ENCODE measurements at regions not wholly inside any gene's neighbourhood (a gene's known extent, or its start where the extent isn't known, plus 50 kb on each side); places are given as distances from the start of the nearest gene placed in this dataset.

DNA sequence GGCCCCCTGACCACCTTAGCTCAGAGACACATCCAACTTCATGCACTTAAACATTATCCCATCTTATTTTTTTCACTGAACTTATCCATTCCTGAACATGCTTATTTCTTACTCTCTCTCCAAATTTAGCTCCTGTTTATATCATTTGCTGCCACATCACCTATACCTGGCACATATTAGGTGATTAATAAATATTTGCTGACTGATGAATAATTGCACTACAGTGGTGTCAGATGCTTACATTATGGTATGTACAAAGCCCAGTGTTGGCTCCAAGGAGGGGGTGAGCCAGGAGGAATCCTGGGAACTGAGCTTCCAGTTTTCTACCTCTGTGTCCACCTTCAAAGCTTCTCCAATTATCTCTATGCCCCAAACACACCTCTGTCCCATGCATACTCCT is 124.0 kb upstream of the PMFBP1 start:
- Histone ChIP-seq H3K27ac (ENCODE audit: extremely low read depth, low read depth, low read length) (no peak overlapping the region), H3K36me3 (ENCODE audit: control insufficient read depth in 2 of 2, insufficient read depth in 1 of 2, low read length in 2 of 2) (no peaks in the 10 kb centered on the region), H3K4me3 (ENCODE audit: low read depth, low read length) (no peak overlapping the region), H3K4me1 (ENCODE audit: control insufficient read depth, insufficient read depth, low read length) (no peaks in the 10 kb centered on the region), H3K9me3 (ENCODE audit: control insufficient read depth, insufficient read depth, low read depth, low read length) (no peaks in the 10 kb centered on the region)
- TF ChIP-seq ZNF274 (IDR thresholded peaks at IDR 0.05; ENCODE audit: low read length) = no peak
- no peak for TF ChIP-seq ZNF274 (tag by site-specific recombination; IDR thresholded peaks at IDR 0.05; ENCODE audit: borderline replicate concordance)
- no peak for TF ChIP-seq ZNF169 (tag by site-specific recombination; IDR thresholded peaks at IDR 0.05)
- TF ChIP-seq ZNF664 (tag by site-specific recombination; IDR thresholded peaks at IDR 0.05) = no peak
- TF ChIP-seq ZNF394 (tag by site-specific recombination; IDR thresholded peaks at IDR 0.05; ENCODE audit: borderline replicate concordance) = no peak
- TF ChIP-seq, protein P1, sequence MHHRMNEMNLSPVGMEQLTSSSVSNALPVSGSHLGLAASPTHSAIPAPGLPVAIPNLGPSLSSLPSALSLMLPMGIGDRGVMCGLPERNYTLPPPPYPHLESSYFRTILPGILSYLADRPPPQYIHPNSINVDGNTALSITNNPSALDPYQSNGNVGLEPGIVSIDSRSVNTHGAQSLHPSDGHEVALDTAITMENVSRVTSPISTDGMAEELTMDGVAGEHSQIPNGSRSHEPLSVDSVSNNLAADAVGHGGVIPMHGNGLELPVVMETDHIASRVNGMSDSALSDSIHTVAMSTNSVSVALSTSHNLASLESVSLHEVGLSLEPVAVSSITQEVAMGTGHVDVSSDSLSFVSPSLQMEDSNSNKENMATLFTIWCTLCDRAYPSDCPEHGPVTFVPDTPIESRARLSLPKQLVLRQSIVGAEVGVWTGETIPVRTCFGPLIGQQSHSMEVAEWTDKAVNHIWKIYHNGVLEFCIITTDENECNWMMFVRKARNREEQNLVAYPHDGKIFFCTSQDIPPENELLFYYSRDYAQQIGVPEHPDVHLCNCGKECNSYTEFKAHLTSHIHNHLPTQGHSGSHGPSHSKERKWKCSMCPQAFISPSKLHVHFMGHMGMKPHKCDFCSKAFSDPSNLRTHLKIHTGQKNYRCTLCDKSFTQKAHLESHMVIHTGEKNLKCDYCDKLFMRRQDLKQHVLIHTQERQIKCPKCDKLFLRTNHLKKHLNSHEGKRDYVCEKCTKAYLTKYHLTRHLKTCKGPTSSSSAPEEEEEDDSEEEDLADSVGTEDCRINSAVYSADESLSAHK (tag by site-specific recombination; IDR thresholded peaks at IDR 0.05) = no peak
- TF ChIP-seq ZNF214 (tag by site-specific recombination; IDR thresholded peaks at IDR 0.05; ENCODE audit: borderline replicate concordance) = no peak
- TF ChIP-seq, protein P2, sequence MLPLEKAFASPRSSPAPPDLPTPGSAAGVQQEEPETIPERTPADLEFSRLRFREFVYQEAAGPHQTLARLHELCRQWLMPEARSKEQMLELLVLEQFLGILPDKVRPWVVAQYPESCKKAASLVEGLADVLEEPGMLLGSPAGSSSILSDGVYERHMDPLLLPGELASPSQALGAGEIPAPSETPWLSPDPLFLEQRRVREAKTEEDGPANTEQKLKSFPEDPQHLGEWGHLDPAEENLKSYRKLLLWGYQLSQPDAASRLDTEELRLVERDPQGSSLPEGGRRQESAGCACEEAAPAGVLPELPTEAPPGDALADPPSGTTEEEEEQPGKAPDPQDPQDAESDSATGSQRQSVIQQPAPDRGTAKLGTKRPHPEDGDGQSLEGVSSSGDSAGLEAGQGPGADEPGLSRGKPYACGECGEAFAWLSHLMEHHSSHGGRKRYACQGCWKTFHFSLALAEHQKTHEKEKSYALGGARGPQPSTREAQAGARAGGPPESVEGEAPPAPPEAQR (tag by site-specific recombination; IDR thresholded peaks at IDR 0.05) = no peak
- no peak for TF ChIP-seq ZNF121 (tag by site-specific recombination; IDR thresholded peaks at IDR 0.05)
- TF ChIP-seq ZNF571 (tag by site-specific recombination; IDR thresholded peaks at IDR 0.05) = no peak
- TF ChIP-seq, protein P3, sequence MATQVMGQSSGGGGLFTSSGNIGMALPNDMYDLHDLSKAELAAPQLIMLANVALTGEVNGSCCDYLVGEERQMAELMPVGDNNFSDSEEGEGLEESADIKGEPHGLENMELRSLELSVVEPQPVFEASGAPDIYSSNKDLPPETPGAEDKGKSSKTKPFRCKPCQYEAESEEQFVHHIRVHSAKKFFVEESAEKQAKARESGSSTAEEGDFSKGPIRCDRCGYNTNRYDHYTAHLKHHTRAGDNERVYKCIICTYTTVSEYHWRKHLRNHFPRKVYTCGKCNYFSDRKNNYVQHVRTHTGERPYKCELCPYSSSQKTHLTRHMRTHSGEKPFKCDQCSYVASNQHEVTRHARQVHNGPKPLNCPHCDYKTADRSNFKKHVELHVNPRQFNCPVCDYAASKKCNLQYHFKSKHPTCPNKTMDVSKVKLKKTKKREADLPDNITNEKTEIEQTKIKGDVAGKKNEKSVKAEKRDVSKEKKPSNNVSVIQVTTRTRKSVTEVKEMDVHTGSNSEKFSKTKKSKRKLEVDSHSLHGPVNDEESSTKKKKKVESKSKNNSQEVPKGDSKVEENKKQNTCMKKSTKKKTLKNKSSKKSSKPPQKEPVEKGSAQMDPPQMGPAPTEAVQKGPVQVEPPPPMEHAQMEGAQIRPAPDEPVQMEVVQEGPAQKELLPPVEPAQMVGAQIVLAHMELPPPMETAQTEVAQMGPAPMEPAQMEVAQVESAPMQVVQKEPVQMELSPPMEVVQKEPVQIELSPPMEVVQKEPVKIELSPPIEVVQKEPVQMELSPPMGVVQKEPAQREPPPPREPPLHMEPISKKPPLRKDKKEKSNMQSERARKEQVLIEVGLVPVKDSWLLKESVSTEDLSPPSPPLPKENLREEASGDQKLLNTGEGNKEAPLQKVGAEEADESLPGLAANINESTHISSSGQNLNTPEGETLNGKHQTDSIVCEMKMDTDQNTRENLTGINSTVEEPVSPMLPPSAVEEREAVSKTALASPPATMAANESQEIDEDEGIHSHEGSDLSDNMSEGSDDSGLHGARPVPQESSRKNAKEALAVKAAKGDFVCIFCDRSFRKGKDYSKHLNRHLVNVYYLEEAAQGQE (tag by site-specific recombination; IDR thresholded peaks at IDR 0.05) = no peak
- TF ChIP-seq ZNF311 (tag by site-specific recombination; IDR thresholded peaks at IDR 0.05; ENCODE audit: borderline replicate concordance) = no peak
- TF ChIP-seq ZNF544 (tag by site-specific recombination; IDR thresholded peaks at IDR 0.05) = no peak
- TF ChIP-seq YY2 (tag by site-specific recombination; IDR thresholded peaks at IDR 0.05) = no peak
- TF ChIP-seq, protein P4, sequence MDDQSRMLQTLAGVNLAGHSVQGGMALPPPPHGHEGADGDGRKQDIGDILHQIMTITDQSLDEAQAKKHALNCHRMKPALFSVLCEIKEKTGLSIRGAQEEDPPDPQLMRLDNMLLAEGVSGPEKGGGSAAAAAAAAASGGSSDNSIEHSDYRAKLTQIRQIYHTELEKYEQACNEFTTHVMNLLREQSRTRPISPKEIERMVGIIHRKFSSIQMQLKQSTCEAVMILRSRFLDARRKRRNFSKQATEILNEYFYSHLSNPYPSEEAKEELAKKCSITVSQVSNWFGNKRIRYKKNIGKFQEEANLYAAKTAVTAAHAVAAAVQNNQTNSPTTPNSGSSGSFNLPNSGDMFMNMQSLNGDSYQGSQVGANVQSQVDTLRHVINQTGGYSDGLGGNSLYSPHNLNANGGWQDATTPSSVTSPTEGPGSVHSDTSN (CRISPR knock-in tag; IDR thresholded peaks at IDR 0.05) = no peak
- ChIA-PET CTCF (no interaction called here), POLR2A (no interaction called here)

DNA sequence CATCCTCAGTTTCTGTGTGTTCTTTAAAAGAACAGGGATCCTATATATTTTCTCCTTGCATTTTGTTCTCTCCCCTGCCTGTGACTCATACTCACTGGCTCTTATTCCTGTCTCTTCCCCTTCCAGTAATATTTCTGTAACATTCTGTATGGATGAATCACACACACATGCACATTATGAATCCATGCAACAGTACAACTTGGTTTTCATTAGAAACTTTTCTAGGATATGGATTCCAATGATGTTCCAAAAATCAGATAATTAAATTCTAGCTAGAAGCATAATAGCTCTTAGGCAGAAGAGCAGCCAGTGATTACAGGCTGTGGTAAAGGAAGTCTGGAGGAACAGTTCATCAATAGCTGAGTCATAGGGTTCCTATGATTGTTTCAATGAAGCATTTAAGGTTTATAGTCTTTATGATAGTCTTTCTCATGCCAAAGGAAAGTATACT is 119.6 kb upstream of the PMFBP1 start:
- H3K36me3 ChIP-seq (ENCODE audit: control insufficient read depth in 2 of 2, insufficient read depth in 1 of 2, low read length in 2 of 2) = no peaks in the 10 kb centered on the region
- CTCF ChIA-PET = no interaction called here
- no peak overlapping the region for H3K4me3 ChIP-seq (ENCODE audit: low read depth, low read length)
- no peaks in the 10 kb centered on the region for H3K9me3 ChIP-seq (ENCODE audit: control insufficient read depth, insufficient read depth, low read depth, low read length)
- POLR2A ChIA-PET = no interaction called here
- TF ChIP-seq ZNF114 (tag by site-specific recombination; IDR thresholded peaks at IDR 0.05) = no peak
- TF ChIP-seq ZNF391 (tag by site-specific recombination; IDR thresholded peaks at IDR 0.05; ENCODE audit: borderline replicate concordance, low read depth) = no peak
- TF ChIP-seq ZNF626 (tag by site-specific recombination; IDR thresholded peaks at IDR 0.05) = no peak
- H3K27ac ChIP-seq (ENCODE audit: extremely low read depth, low read depth, low read length) = no peak overlapping the region
- H3K4me1 ChIP-seq (ENCODE audit: control insufficient read depth, insufficient read depth, low read length) = no peaks in the 10 kb centered on the region
